Spleen (tissue), 11 donors: ENCODE measurements at regions not wholly inside any gene's neighbourhood (a gene's known extent, or its start where the extent isn't known, plus 50 kb on each side); places are given as distances from the start of the nearest gene placed in this dataset.

ENCODE experiments used
- DNase-seq: peaks from one replicate; pipeline ENCODE4 v3.0.0-alpha.2; 2020
- H3K27ac ChIP-seq, 8 donors: fragments of 200-600 bp; sonication (generic) in 7 of 8; 1 replicate in 4 of 8; 2 replicates in 4 of 8; pipeline versions ENCODE4 v1.5.0 to v1.8.0; 2016 to 2021; ENCODE audit warnings: inconsistent platforms in 4 of 8, mild to moderate bottlenecking in 4 of 8, moderate library complexity in 1 of 8
- H3K27me3 ChIP-seq, 7 donors: fragments of 200-600 bp; sonication (generic) in 6 of 7; replicated peaks in 1 of 7; 1 replicate in 4 of 7; 2 replicates in 3 of 7; pipeline versions ENCODE4 v1.5.0 to v1.8.0; 2016 to 2021; ENCODE audit warnings: inconsistent platforms in 3 of 7, mild to moderate bottlenecking in 1 of 7
- H3K36me3 ChIP-seq, 6 donors: fragments of 200-600 bp; sonication (generic) in 5 of 6; 1 replicate in 4 of 6; 2 replicates in 2 of 6; pipeline versions ENCODE4 v1.5.0 to v1.8.0; 2016 to 2021; ENCODE audit warnings: inconsistent platforms in 2 of 6
- H3K4me1 ChIP-seq, 6 donors: fragments of 200-600 bp; sonication (generic) in 5 of 6; 1 replicate in 3 of 6; 2 replicates in 3 of 6; pipeline versions ENCODE4 v1.5.0 to v1.8.0; 2016 to 2021; ENCODE audit warnings: inconsistent platforms in 3 of 6
- H3K4me3 ChIP-seq, 8 donors: fragments of 200-600 bp; sonication (generic) in 7 of 8; 1 replicate in 4 of 8; 2 replicates in 4 of 8; pipeline versions ENCODE4 v1.5.0 to v1.8.0; 2016 to 2021; ENCODE audit warnings: inconsistent platforms in 4 of 8, mild to moderate bottlenecking in 4 of 8, moderate library complexity in 2 of 8
- H3K9me3 ChIP-seq, 8 donors: fragments of 200-600 bp; sonication (generic) in 7 of 8; 1 replicate in 4 of 8; 2 replicates in 4 of 8; pipeline versions ENCODE4 v1.5.0 to v1.8.0; 2016 to 2021; ENCODE audit warnings: inconsistent platforms in 4 of 8
- CTCF ChIP-seq, 11 experiments: fragments of 200-600 bp in 7 of 11; fragments of 450-650 bp in 4 of 11; sonication (generic) in 4 of 11; IDR thresholded peaks in 8 of 11; conservative IDR thresholded peaks in 3 of 11; 1 replicate in 7 of 11; 2 replicates in 4 of 11; pipeline versions ENCODE4 v1.4.0 to v1.8.0; 2016 to 2021; ENCODE audit warnings: antibody characterized with exemption in 11 of 11, inconsistent platforms in 4 of 11, mild to moderate bottlenecking in 1 of 11
- POLR2A ChIP-seq, 3 donors: fragments of 450-650 bp; IDR thresholded peaks; one replicate each; pipeline ENCODE4 v1.5.1; 2017; ENCODE audit warnings: antibody characterized with exemption in 3 of 3, mild to moderate bottlenecking in 1 of 3
- POLR2AphosphoS5 ChIP-seq, 3 donors: sonication (generic); formaldehyde crosslinking; IDR thresholded peaks; one replicate each; pipeline ENCODE4 v1.5.1; 2017; ENCODE audit warnings: antibody characterized with exemption in 3 of 3
- WGBS, 5 donors: extraction: QIAGEN DNeasy Blood & Tissue Kit in 3 of 5; methylation state at CpG; one replicate each; pipeline versions ENCODE4 v1.1.5 to v1.1.7; 2013 to 2018; 5-methylcytosine and 5-hydroxymethylcytosine counted together
- intact Hi-C: fragments of 100-400 bp; cut with DNase I; formaldehyde crosslinking; loops from one replicate; pipeline ENCODE4 v1.15.0; 2023; ENCODE audit warnings: low total_unique reads
- donor health status: healthy with polysubstance abuse.
- donor health status: DM: no; HTN: no; CAD: no; lungs with moderate emphysema.
- donor health status: DM: no; HTN: no; CAD: no.
- donor health status: Bipolar disorder and iron deficiency.
- donor health status: healthy.
- donor health status: DM: no; HTN: no; CAD: no.
- donor health status: DM: yes; HTN: yes; CAD: no.

GRCh38 chr6:169896826-169897456 is 145.5 kb downstream of the ERMARD start:
- peaks cover 0 to 38% (median 0%) of the 10 kb centered on the region in 7 donors for H3K27me3 ChIP-seq
- TF ChIP-seq POLR2A (IDR thresholded peaks at IDR 0.05) = no peak
- no peak for TF ChIP-seq POLR2AphosphoS5 (IDR thresholded peaks at IDR 0.05)
- TF ChIP-seq CTCF (IDR thresholded peaks at IDR 0.05 in 8 of 11, conservative IDR thresholded peaks at IDR 0.05 in 3 of 11) = no peak
- peaks cover 0 to 8% (median 0%) of the 10 kb centered on the region in 8 donors for H3K9me3 ChIP-seq
- H3K36me3 ChIP-seq = no peaks in the 10 kb centered on the region
- peaks cover 0 to 10% (median 0%) of the 10 kb centered on the region in 6 donors for H3K4me1 ChIP-seq
- no peak overlapping the region for H3K4me3 ChIP-seq
- intact Hi-C loops = no loop called here
- 89 to 93% (median 91%) methylated on average over 15 to 17 of the region's 17 CpGs for WGBS, 5 donors
- H3K27ac ChIP-seq = no peak overlapping the region
- DNase-seq = peak; percentile 59

- Histone ChIP-seq H3K4me1 (peaks cover 0 to 10% (median 0%) of the 10 kb centered on the region in 6 donors), H3K36me3 (no peaks in the 10 kb centered on the region), H3K27me3 (peaks cover 0 to 38% (median 0%) of the 10 kb centered on the region in 7 donors), H3K9me3 (peaks cover 0 to 13% (median 0%) of the 10 kb centered on the region in 8 donors), H3K27ac (no peak overlapping the region), H3K4me3 (no peak overlapping the region)
- WGBS, 5 donors = 85 to 93% (median 92%) methylated on average over 18 to 19 of the region's 19 CpGs
- no peak for DNase-seq
- no peak for TF ChIP-seq POLR2AphosphoS5 (IDR thresholded peaks at IDR 0.05)
- no peak for TF ChIP-seq CTCF (IDR thresholded peaks at IDR 0.05 in 8 of 11, conservative IDR thresholded peaks at IDR 0.05 in 3 of 11)
- no peak for TF ChIP-seq POLR2A (IDR thresholded peaks at IDR 0.05)
- intact Hi-C loops = no loop called here
Observed at GRCh38 chr6:169895926-169896761, 144.7 kb downstream of the ERMARD start.

- H3K4me1 ChIP-seq = peaks cover 0 to 10% (median 0%) of the 10 kb centered on the region in 6 donors
- intact Hi-C loops = no loop called here
- peaks cover 0 to 41% (median 0%) of the 10 kb centered on the region in 7 donors for H3K27me3 ChIP-seq
- no peaks in the 10 kb centered on the region for H3K36me3 ChIP-seq
- no peak for DNase-seq
- TF ChIP-seq POLR2AphosphoS5 (IDR thresholded peaks at IDR 0.05) (no peak), POLR2A (IDR thresholded peaks at IDR 0.05) (no peak), CTCF (IDR thresholded peaks at IDR 0.05 in 8 of 11, conservative IDR thresholded peaks at IDR 0.05 in 3 of 11) (no peak)
- WGBS, 5 donors = 67 to 73% (median 69%) methylated on average over 7 of the region's 7 CpGs
- H3K27ac ChIP-seq = no peak overlapping the region
- H3K4me3 ChIP-seq = no peak overlapping the region
- H3K9me3 ChIP-seq = peaks cover 0 to 17% (median 0%) of the 10 kb centered on the region in 8 donors
Observed at GRCh38 chr6:169895000-169895759, 143.8 kb downstream of the ERMARD start.
